K562 (cell line): ENCODE measurements at regions not wholly inside any gene's neighbourhood (a gene's known extent, or its start where the extent isn't known, plus 50 kb on each side); places are given as distances from the start of the nearest gene placed in this dataset.

ENCODE experiments used
- SRSF1 ChIP-seq: fragments of 200-400 bp; formaldehyde crosslinking; IDR thresholded peaks from 2 replicates; pipeline ENCODE4 v1.6.1; 2017; ENCODE audit warnings: mild to moderate bottlenecking, low read depth, low read length, moderate library complexity
- TCF7L2 ChIP-seq: fragments of 150-350 bp; IDR thresholded peaks from 2 replicates; pipeline ENCODE4 v1.6.1; 2016; ENCODE audit warnings: low read depth, mild to moderate bottlenecking, low read length, moderate library complexity

GRCh38 chr6:137661601-137662000 is 167.4 kb upstream of the OLIG3 start:
- TF ChIP-seq SRSF1, result no peak
- no peak for TF ChIP-seq TCF7L2
